Skeletal muscle satellite cell (primary cell): ENCODE measurements at regions not wholly inside any gene's neighbourhood (a gene's known extent, or its start where the extent isn't known, plus 50 kb on each side); places are given as distances from the start of the nearest gene placed in this dataset.
"Not testable (repeated sequence)": the region's sequence is repeated elsewhere in the genome, so short reads cannot be mapped to it uniquely, and the experiment has no call there.

Experiments used
- H3K27me3 ChIP-seq: 2 replicates; pipeline ENCODE4 v1.7.0; 2013; ENCODE audit warnings: low read length; ENCODE audit not compliant: control insufficient read depth, insufficient read depth
- H3K36me3 ChIP-seq: 2 replicates; pipeline ENCODE4 v1.7.0; 2013; ENCODE audit warnings: mild to moderate bottlenecking, control low read depth, low read length; ENCODE audit not compliant: insufficient read depth
- H3K4me1 ChIP-seq: 2 replicates; pipeline ENCODE4 v1.7.0; 2013; ENCODE audit warnings: low read length; ENCODE audit not compliant: control insufficient read depth, insufficient read depth
- H3K4me2 ChIP-seq: 2 replicates; pipeline ENCODE4 v1.7.0; 2013; ENCODE audit warnings: mild to moderate bottlenecking, low read length
- H3K4me3 ChIP-seq: 2 replicates; pipeline ENCODE4 v1.7.0; 2013; ENCODE audit warnings: low read length
- H3K9ac ChIP-seq: 2 replicates; pipeline ENCODE4 v1.7.0; 2013; ENCODE audit warnings: mild to moderate bottlenecking, low read depth, low read length, moderate library complexity
- H3K9me3 ChIP-seq: replicated peaks from 2 replicates; pipeline ENCODE4 v1.7.0; 2013; ENCODE audit warnings: mild to moderate bottlenecking, control low read depth, low read length

DNA sequence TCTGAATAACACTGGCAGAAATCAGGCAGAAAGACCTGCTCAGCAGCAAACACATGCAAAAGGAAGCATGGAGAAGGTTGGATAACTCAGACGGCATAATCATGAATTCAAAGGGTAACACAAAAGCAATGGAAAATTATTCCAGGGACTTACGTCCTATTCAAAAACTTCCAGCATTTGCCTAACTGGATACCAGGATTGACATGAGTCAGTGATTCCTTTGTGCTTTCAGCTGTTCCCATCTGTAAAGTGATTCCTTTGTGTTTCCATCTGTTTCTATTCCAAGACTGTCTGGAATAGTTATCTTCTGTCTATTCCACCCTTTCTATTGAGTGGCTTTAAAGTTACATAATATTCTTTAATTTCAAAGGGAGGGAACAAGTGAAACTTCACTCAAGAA, 1361.7 kb upstream of the CDH9 start:
- Histone ChIP-seq H3K27me3 (no peaks in the 10 kb centered on the region), H3K4me1 (no peaks in the 10 kb centered on the region), H3K4me3 (no peak overlapping the region), H3K4me2 (no peak overlapping the region), H3K9ac (no peak overlapping the region), H3K9me3 (peaks cover 5% of the 10 kb centered on the region), H3K36me3 (no peaks in the 10 kb centered on the region)

DNA sequence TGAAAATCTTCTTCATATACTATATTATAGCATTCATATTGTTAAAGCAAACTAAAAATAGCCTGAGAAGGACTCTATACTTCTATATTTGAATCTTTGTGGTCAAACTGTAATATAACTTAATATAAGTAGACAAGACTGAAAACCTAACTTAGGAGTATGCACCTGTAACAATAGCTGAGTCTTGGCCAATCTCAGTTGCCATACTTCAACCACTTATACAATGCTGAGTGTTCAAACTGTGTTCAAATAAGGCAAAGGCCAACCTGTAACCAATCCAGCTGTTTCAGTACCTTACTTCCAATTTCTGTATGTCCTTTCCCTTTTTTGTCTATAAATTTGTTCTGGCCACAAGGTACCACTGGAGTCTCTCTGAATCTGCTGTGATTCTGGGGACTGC, 1360.8 kb upstream of the CDH9 start:
- Histone ChIP-seq H3K36me3 (no peaks in the 10 kb centered on the region), H3K4me1 (no peaks in the 10 kb centered on the region), H3K9ac (no peak overlapping the region)

DNA sequence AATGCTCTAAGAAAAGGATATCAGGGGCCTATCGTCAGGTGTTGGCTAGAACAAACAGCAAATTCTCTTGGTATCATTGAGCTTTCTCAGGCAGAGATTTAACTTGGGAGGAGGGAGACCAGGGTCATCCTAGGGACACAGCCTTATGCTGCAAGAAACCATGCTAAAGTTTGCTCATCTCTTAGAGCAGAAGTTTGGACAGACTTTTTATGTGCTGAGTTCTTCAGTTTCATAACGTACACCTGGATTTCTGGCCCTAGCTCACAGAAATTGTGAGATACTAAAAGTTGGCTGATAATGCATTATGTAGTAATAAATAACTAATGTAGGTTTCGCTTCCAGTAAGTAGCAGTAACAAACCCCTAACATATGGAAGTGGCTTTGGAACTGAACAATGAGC, 1359.8 kb upstream of the CDH9 start:
- Histone ChIP-seq H3K4me2 (no peak overlapping the region), H3K9ac (no peak overlapping the region), H3K9me3 (no peaks in the 10 kb centered on the region), H3K4me1 (no peaks in the 10 kb centered on the region), H3K27me3 (no peaks in the 10 kb centered on the region), H3K36me3 (no peaks in the 10 kb centered on the region), H3K4me3 (no peak overlapping the region)

More for the DNA sequence above, 1360.8 kb upstream of the CDH9 start:
- no peak overlapping the region for H3K4me2 ChIP-seq
- no peaks in the 10 kb centered on the region for H3K27me3 ChIP-seq
- no peaks in the 10 kb centered on the region for H3K9me3 ChIP-seq
- H3K4me3 ChIP-seq, result no peak overlapping the region

DNA sequence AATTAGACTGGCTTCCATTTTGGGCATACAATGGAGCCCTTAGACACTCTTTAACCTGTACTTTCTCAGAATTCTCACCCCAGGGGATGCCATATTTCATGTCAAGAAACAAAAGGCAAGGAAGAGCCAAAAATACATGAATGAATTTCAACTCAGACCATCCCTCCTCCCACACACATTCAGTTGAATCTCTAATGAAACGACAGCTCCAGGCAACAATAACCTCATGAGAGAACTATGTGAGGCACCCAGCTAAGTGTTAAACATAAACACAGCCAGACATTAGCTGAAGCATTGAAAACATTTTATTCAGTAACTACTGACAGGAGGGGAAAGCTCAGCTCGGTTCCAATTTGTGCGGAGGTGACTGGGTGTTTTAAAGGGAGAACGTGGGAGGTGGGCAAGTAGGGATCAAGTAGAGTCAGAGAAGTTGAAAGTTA, 1359.1 kb upstream of the CDH9 start:
- H3K9ac ChIP-seq, result no peak overlapping the region
- H3K9me3 ChIP-seq, result no peaks in the 10 kb centered on the region
- H3K36me3 ChIP-seq, result no peaks in the 10 kb centered on the region
- H3K4me3 ChIP-seq, result no peak overlapping the region
- no peak overlapping the region for H3K4me2 ChIP-seq
- H3K4me1 ChIP-seq, result no peaks in the 10 kb centered on the region
- no peaks in the 10 kb centered on the region for H3K27me3 ChIP-seq

DNA sequence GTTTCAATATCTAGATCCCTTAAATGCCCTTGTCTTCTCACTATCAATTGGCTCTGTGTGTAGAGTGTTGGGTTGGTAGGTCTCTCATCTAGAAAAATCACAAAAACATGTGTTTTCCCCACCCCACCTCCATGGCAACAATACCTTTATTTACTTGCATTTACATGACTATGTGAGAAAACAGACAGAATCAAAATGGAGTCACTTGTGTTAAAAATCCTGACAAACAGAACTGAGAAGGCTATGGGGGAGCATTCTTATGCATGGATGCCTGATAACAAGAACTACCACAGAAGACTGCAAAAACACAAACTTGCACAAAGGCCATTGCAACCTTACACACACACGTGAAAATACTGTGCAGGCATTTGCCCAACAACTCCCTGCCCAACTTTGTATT, 1352.9 kb upstream of the CDH9 start:
- Histone ChIP-seq H3K36me3 (no peaks in the 10 kb centered on the region), H3K9ac (no peak overlapping the region), H3K27me3 (no peaks in the 10 kb centered on the region), H3K4me1 (no peaks in the 10 kb centered on the region), H3K9me3 (no peaks in the 10 kb centered on the region), H3K4me3 (no peak overlapping the region), H3K4me2 (no peak overlapping the region)

DNA sequence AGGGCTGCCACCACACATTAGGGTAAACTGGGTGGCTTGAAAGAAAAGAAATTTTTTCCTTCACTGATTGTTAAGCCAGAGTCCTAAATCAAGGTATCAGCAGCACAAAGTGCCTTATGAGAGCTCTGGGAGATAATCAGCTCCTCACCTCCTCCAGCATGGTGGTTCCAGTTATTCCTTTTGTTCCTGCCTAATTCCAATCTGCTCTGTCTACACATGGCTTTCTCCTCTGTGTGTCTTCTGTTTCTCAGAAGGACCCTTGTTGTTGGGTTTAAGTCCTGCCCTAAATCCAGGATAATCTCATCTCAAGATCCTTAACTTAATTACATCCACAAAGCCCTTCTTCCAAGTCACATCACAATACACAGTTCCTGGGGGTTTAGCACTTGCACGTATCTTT, 1352.0 kb upstream of the CDH9 start:
- H3K4me2 ChIP-seq, result no peak overlapping the region

DNA sequence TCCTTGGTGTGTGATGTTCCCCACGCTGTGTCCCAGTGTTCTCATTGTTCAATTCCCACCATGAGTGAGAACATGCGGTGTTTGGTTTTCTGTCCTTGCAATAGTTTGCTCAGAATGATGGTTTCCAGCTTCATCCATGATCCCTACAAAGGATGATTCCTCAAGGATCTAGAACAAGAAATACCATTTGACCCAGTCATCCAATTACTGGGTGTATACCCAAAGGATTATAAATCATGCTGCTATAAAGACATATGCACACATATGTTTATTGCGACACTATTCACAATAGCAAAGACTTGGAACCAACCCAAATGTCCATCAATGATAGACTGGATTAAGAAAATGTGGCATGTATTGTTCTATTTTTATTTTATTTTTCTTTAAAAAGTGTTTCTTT, 1351.3 kb upstream of the CDH9 start:
- not testable (repeated sequence) for H3K9ac ChIP-seq

More for the DNA sequence above, 1352.0 kb upstream of the CDH9 start:
- Histone ChIP-seq H3K36me3 (no peaks in the 10 kb centered on the region), H3K9ac (no peak overlapping the region), H3K4me3 (no peak overlapping the region), H3K27me3 (no peaks in the 10 kb centered on the region), H3K4me1 (no peaks in the 10 kb centered on the region), H3K9me3 (no peaks in the 10 kb centered on the region)

DNA sequence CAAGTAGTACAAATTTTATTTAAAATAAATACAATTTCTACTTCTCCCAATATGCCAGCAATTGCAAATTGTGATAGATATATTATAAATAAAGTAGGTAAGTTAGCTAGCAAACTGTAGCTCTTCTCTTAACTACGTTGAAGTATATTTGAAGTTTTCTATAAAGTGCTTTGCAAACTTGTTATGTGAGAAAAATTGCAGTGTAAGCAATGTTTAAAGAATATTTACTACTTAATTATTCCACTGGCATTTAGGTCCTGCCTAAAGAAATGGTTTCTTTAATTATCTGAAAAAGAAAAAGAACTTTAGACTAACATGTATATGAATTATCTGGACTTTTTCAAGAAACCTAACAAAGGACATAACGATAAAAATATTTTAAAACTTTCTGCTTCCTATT, 1350.0 kb upstream of the CDH9 start:
- no peak overlapping the region for H3K4me2 ChIP-seq
- no peaks in the 10 kb centered on the region for H3K4me1 ChIP-seq
- peaks cover 2% of the 10 kb centered on the region for H3K9me3 ChIP-seq
- no peak overlapping the region for H3K4me3 ChIP-seq
- H3K36me3 ChIP-seq, result no peaks in the 10 kb centered on the region
- H3K27me3 ChIP-seq, result no peaks in the 10 kb centered on the region
- H3K9ac ChIP-seq, result no peak overlapping the region

More for the DNA sequence above, 1351.3 kb upstream of the CDH9 start:
- H3K4me1 ChIP-seq, H3K4me2 ChIP-seq, H3K36me3 ChIP-seq, H3K9me3 ChIP-seq, H3K4me3 ChIP-seq, H3K27me3 ChIP-seq: not testable (repeated sequence)

DNA sequence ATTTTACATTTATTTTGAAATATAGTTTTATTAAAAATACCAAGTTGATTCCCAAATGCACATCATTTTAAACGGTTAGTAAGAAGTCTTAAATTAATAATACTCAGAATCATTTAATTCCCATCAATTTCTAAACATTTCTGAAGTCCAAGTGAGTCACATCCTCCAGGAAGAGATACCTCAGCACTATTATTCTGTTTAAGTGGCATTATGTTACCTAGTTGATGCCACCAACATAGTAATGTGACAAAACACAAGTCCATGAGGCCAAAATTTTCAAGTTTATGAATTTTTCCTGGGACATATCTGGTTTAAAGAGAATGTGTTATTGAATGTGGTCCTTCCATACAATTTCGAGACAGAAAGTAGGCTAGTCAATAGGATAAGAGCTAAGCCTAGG, 1348.3 kb upstream of the CDH9 start:
- H3K27me3 ChIP-seq, result no peaks in the 10 kb centered on the region
- H3K9ac ChIP-seq, result no peak overlapping the region
- H3K4me3 ChIP-seq, result no peak overlapping the region
- H3K9me3 ChIP-seq, result peaks cover 8% of the 10 kb centered on the region
- H3K4me1 ChIP-seq, result no peaks in the 10 kb centered on the region
- no peak overlapping the region for H3K4me2 ChIP-seq
- H3K36me3 ChIP-seq, result no peaks in the 10 kb centered on the region

DNA sequence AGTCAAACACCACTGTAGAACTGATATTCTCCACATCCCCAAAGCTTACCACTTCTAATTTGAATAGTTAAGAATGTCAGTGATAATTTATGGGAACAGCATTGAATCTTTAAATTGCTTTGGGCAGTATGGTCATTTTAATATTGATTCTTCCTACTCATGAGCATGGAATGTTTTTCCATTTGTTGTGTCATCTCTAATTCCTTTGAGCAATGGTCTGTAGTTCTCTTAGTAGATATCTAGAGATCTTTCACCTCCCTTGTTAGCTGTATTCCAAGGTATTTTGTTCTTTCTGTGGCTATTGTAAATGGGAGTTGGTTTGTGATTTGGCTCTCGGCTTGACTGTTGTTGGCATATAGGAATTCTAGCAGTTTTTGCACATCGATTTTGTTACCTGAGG, 1341.8 kb upstream of the CDH9 start:
- Histone ChIP-seq H3K36me3 (no peaks in the 10 kb centered on the region), H3K4me1 (no peaks in the 10 kb centered on the region), H3K4me3 (no peak overlapping the region), H3K9ac (no peak overlapping the region), H3K27me3 (no peaks in the 10 kb centered on the region), H3K9me3 (peaks cover 8% of the 10 kb centered on the region), H3K4me2 (no peak overlapping the region)

DNA sequence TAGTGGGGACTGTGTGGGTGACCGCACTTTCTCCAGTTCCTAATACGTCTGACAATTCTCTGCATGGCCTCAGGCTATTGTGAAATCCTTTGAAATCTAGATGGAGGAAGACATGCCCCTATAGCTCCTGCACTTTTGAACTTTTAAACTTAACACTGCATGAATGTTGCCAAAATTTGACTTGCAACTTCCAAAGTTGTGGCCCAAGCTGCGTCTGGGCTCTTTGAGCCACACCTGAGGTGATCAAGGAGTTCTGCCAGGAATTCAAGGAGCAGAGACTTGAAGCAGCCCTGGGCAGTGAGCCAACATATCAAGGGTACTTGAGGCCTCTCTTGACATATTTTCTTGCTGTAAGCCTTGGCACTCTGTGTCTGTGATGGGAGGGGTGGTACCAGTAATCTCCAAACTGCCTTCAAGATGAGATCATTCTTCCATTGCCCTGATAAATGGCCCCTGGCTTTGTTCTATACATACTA, 1336.1 kb upstream of the CDH9 start:
- H3K9ac ChIP-seq, result no peak overlapping the region
- H3K9me3 ChIP-seq, result no peaks in the 10 kb centered on the region
- H3K4me3 ChIP-seq, result no peak overlapping the region
- no peaks in the 10 kb centered on the region for H3K36me3 ChIP-seq
- H3K4me2 ChIP-seq, result no peak overlapping the region
- no peaks in the 10 kb centered on the region for H3K27me3 ChIP-seq
- no peaks in the 10 kb centered on the region for H3K4me1 ChIP-seq

DNA sequence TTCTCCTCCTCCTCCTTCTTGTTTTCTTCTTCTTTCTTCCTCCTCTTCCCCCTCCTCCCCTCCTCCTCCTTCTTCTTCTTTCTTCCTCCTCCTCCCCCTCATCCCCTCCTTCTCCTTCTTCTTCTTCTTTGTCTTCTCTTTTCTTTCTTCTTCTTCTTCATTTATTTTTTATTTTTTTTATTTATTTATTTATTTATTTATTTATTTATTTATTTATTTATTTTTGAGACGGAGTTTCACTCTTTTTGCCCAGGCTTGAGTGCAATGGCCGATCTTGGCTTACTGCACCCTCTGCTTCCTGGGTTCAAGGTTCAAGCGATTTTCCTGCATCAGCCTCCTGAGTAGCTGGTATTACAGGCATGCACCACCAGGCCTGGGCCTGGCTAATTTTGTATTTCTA, 1332.5 kb upstream of the CDH9 start:
- H3K36me3 ChIP-seq, result no peaks in the 10 kb centered on the region
- H3K9me3 ChIP-seq, result no peaks in the 10 kb centered on the region
- no peaks in the 10 kb centered on the region for H3K4me1 ChIP-seq
- no peak overlapping the region for H3K4me2 ChIP-seq
- H3K9ac ChIP-seq, result no peak overlapping the region
- no peaks in the 10 kb centered on the region for H3K27me3 ChIP-seq
- H3K4me3 ChIP-seq, result no peak overlapping the region
